RCC 7860 (cell line): ENCODE measurements at regions not wholly inside any gene's neighbourhood (a gene's known extent, or its start where the extent isn't known, plus 50 kb on each side); places are given as distances from the start of the nearest gene placed in this dataset.

Experiments used
- DNase-seq: peaks from one replicate; pipeline ENCODE4 v3.0.0-alpha.2; 2015; ENCODE audit warnings: low spot score
- FAIRE-seq: peaks from 2 replicates; lab custom pipeline; 2012; peaks lifted over from hg19 to GRCh38; lab: Jason Lieb, UNC

- FAIRE-seq (no peak), DNase-seq (no peak)
Measured at GRCh38 chr6:137687818-137688217, 179.2 kb upstream of the TNFAIP3 start.

GRCh38 chr6:137688230-137688971, 178.7 kb upstream of the TNFAIP3 start:
- no peak for DNase-seq
- no peak for FAIRE-seq

- DNase-seq = no peak
Measured at GRCh38 chr6:137689377-137689776, 177.7 kb upstream of the TNFAIP3 start.

GRCh38 chr6:137690034-137690433, 177.0 kb upstream of the TNFAIP3 start:
- DNase-seq = no peak
- no peak for FAIRE-seq

More at GRCh38 chr6:137689377-137689776, 177.7 kb upstream of the TNFAIP3 start:
- FAIRE-seq = no peak

GRCh38 chr6:137690721-137691120, 176.3 kb upstream of the TNFAIP3 start:
- no peak for DNase-seq
- FAIRE-seq = no peak

GRCh38 chr6:137692308-137692707, 174.8 kb upstream of the TNFAIP3 start:
- FAIRE-seq = no peak

GRCh38 chr6:137692806-137693205, 174.3 kb upstream of the TNFAIP3 start:
- peak; percentile 58 for FAIRE-seq
- peak; percentile 84 for DNase-seq

More at GRCh38 chr6:137692308-137692707, 174.8 kb upstream of the TNFAIP3 start:
- no peak for DNase-seq

GRCh38 chr6:137693711-137694110, 173.3 kb upstream of the TNFAIP3 start:
- DNase-seq = no peak
- no peak for FAIRE-seq

GRCh38 chr6:137696765-137697164, 170.3 kb upstream of the TNFAIP3 start:
- DNase-seq = no peak
- no peak for FAIRE-seq

GRCh38 chr6:137697267-137697938, 169.7 kb upstream of the TNFAIP3 start:
- FAIRE-seq = peak; percentile 67

GRCh38 chr6:137698636-137699030, 168.4 kb upstream of the TNFAIP3 start:
- FAIRE-seq (no peak), DNase-seq (peak; percentile 45)

More at GRCh38 chr6:137697267-137697938, 169.7 kb upstream of the TNFAIP3 start:
- DNase-seq = peak; percentile 85

GRCh38 chr6:137699031-137699683, 167.9 kb upstream of the TNFAIP3 start:
- peak; percentile 44 for DNase-seq

GRCh38 chr6:137700161-137700560, 166.9 kb upstream of the TNFAIP3 start:
- FAIRE-seq (no peak), DNase-seq (no peak)

More at GRCh38 chr6:137699031-137699683, 167.9 kb upstream of the TNFAIP3 start:
- no peak for FAIRE-seq

- no peak for FAIRE-seq
- no peak for DNase-seq
Measured at GRCh38 chr6:137700751-137701477, 166.1 kb upstream of the TNFAIP3 start.

GRCh38 chr6:137701942-137702341, 165.1 kb upstream of the TNFAIP3 start:
- no peak for DNase-seq
- no peak for FAIRE-seq

GRCh38 chr6:137702791-137703424, 164.2 kb upstream of the TNFAIP3 start:
- DNase-seq (no peak), FAIRE-seq (no peak)

GRCh38 chr6:137704802-137705159, 162.3 kb upstream of the TNFAIP3 start:
- no peak for DNase-seq
- FAIRE-seq = no peak

GRCh38 chr6:137705160-137706082, 161.6 kb upstream of the TNFAIP3 start:
- FAIRE-seq = no peak
- peak; percentile 16 for DNase-seq

- no peak for FAIRE-seq
Measured at GRCh38 chr6:137706083-137706750, 160.8 kb upstream of the TNFAIP3 start.

More at GRCh38 chr6:137706083-137706750, 160.8 kb upstream of the TNFAIP3 start:
- DNase-seq = no peak
